Type B pancreatic cell (in vitro differentiated cells): ENCODE measurements at regions not wholly inside any gene's neighbourhood (a gene's known extent, or its start where the extent isn't known, plus 50 kb on each side); places are given as distances from the start of the nearest gene placed in this dataset.
"Not testable (repeated sequence)": the region's sequence is repeated elsewhere in the genome, so short reads cannot be mapped to it uniquely, and the experiment has no call there.

ENCODE experiments used
- DNase-seq: peaks from one replicate; pipeline ENCODE4 v3.0.0; 2021; ENCODE audit warnings: mixed read lengths; ENCODE audit not compliant: unreplicated experiment; ENCODE audit errors: extremely low spot score
- H3K27ac Mint-ChIP-seq: 2 replicates; pipeline ENCODE4 v1.8.0; 2021; ENCODE audit warnings: mild to moderate bottlenecking, mixed read lengths
- H3K27me3 Mint-ChIP-seq: 2 replicates; pipeline ENCODE4 v1.8.0; 2021; ENCODE audit warnings: mixed read lengths
- H3K36me3 Mint-ChIP-seq: 2 replicates; pipeline ENCODE4 v1.8.0; 2021; ENCODE audit warnings: mixed read lengths
- H3K4me1 Mint-ChIP-seq: one replicate; pipeline ENCODE4 v1.8.0; 2021; ENCODE audit warnings: mixed read lengths; ENCODE audit not compliant: unreplicated experiment
- H3K4me3 Mint-ChIP-seq: 2 replicates; pipeline ENCODE4 v1.8.0; 2021; ENCODE audit warnings: mild to moderate bottlenecking, mixed read lengths
- H3K9me3 Mint-ChIP-seq: 2 replicates; pipeline ENCODE4 v1.8.0; 2021; ENCODE audit warnings: mixed read lengths
- TF ChIP-seq, protein P1 (sequence below): fragments of 200-600 bp; sonication (generic); conservative IDR thresholded peaks from 2 replicates; pipeline ENCODE4 v1.5.0; 2021; ENCODE audit warnings: antibody characterized with exemption, mild to moderate bottlenecking

DNA sequence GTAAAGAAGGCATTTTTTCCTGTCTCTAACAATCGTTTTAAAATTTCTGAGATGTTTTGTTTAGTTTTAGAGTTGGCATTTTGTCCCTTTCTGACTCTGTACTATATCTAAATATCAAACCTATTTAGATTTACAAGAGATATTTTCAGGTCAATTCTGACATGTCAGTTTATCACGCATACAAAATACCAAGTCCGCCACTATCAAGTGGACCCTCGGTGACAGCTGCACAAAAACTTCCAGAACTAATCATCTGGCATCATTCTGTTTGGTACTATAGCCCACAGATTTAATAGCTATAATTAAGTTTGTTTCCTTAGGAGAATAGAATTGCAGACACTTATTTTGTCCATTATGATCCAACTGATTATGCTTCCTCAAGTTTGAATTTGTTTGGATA is 1278.2 kb downstream of the CDH12 start:
- Mint-ChIP-seq H3K36me3 (peaks cover 3% of the 10 kb centered on the region), H3K9me3 (no peaks in the 10 kb centered on the region), H3K4me3 (no peak overlapping the region), H3K27me3 (no peaks in the 10 kb centered on the region), H3K4me1 (peaks cover 8% of the 10 kb centered on the region), H3K27ac (no peak overlapping the region)
- no peak for DNase-seq
- TF ChIP-seq, protein P1, sequence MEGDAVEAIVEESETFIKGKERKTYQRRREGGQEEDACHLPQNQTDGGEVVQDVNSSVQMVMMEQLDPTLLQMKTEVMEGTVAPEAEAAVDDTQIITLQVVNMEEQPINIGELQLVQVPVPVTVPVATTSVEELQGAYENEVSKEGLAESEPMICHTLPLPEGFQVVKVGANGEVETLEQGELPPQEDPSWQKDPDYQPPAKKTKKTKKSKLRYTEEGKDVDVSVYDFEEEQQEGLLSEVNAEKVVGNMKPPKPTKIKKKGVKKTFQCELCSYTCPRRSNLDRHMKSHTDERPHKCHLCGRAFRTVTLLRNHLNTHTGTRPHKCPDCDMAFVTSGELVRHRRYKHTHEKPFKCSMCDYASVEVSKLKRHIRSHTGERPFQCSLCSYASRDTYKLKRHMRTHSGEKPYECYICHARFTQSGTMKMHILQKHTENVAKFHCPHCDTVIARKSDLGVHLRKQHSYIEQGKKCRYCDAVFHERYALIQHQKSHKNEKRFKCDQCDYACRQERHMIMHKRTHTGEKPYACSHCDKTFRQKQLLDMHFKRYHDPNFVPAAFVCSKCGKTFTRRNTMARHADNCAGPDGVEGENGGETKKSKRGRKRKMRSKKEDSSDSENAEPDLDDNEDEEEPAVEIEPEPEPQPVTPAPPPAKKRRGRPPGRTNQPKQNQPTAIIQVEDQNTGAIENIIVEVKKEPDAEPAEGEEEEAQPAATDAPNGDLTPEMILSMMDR = no peak

DNA sequence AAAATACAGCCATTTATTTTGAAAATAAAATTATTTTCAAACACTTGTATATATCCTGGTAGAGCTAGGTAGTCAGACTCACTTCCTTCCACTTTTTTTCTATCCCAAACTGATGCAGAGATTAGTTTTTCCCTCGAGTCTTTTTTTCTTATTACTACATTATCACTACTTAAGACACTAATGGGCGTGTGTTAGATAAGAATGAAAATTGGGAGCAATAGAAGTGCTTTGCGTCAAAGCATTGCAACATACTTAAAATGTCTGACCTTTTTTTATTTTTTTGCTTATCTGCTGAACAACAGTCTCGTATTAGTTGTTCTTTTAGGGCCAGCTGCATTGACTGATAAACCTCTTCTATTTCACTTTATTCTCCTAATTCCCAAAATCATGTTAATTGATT is 1278.7 kb downstream of the CDH12 start:
- H3K36me3 Mint-ChIP-seq = peaks cover 2% of the 10 kb centered on the region
- H3K27ac Mint-ChIP-seq = no peak overlapping the region
- H3K9me3 Mint-ChIP-seq = no peaks in the 10 kb centered on the region
- H3K4me3 Mint-ChIP-seq = no peak overlapping the region
- no peak for DNase-seq
- no peaks in the 10 kb centered on the region for H3K27me3 Mint-ChIP-seq
- TF ChIP-seq, protein P1 = no peak
- peaks cover 8% of the 10 kb centered on the region for H3K4me1 Mint-ChIP-seq

DNA sequence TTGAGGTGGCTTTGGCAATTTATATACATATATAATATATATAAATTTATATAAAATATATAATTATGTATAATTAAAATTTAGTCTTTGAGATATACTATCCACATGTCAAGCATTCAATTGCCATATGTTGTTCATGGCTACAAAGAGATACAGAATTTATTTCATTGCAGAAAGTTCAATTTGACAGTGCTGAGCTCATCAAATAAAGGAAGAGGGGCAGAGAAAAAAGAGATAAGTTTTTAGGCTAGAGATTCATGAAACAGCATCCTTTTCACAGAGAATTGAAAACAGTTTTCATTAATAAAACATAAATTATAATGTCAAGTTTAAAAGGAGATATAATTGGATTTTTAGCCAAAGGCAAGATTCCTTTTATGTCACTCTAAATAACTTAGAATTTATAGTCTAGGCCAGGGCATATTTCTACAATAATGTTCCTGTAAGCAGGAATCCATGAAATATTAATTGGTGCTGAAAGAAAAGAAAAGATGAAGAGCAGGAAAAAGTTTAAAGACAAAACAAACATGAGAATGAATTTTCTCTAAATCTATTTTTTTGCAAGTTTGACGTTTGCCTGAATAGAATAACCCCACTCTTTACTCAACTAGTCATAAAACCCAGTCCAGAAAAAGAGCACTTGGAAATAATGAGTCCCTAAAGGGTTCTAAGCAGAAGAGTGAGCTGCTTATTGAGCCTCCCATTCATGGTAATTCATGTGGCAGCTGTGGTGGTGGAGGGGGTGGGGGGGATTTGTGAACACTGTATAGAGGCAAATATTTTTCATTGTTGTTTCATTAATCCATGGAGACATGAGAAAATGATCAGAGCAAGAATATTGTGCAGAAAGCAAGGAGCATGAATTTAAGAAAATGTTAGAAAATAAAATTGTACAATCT is 1279.5 kb downstream of the CDH12 start:
- H3K27me3 Mint-ChIP-seq = no peaks in the 10 kb centered on the region
- TF ChIP-seq, protein P1 = no peak
- peaks cover 8% of the 10 kb centered on the region for H3K4me1 Mint-ChIP-seq
- no peak overlapping the region for H3K27ac Mint-ChIP-seq
- no peaks in the 10 kb centered on the region for H3K9me3 Mint-ChIP-seq
- no peaks in the 10 kb centered on the region for H3K36me3 Mint-ChIP-seq
- H3K4me3 Mint-ChIP-seq = no peak overlapping the region
- no peak for DNase-seq

DNA sequence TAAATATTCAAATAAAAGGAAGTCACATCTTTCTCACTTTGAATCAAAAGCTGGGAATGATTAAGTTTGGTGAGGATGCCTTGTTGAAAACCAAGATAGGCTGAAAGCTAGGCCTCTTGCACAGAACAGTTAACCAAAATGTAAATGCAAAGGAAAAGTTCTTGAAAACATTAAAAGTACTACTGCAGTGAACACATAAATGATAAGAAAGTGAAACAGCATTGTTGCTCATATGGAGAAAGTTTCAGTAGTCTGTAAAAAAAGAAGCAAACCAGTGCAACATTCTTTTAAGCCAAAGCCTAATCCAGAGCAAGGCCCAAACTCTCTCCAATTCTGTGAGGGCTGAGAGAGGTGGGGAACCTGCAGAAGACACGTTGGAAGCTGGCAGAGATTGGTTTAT is 1281.9 kb downstream of the CDH12 start:
- not testable (repeated sequence) for H3K36me3 Mint-ChIP-seq, H3K4me1 Mint-ChIP-seq, DNase-seq, H3K27me3 Mint-ChIP-seq, H3K9me3 Mint-ChIP-seq, H3K27ac Mint-ChIP-seq, H3K4me3 Mint-ChIP-seq

DNA sequence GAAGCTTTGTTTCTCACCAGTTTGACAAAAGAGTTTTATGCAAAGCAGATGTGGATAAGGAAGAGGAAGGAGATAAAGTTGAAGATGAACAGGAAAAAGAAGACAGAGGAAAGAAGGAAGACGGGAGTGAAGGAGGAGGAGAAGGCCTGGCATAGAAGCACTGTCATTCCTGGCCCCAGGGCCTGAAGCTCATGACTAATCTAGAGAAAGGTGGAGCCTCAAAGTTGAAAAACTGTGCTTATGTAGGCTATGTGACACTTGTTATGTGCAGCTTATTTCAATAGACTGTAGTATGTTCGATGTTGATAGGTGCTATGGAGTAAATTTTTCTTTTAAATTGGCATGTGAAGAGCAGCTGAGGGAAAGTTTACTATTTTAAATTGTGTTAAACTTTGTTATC is 1294.0 kb downstream of the CDH12 start:
- not testable (repeated sequence) for H3K27me3 Mint-ChIP-seq, H3K9me3 Mint-ChIP-seq, DNase-seq, H3K4me3 Mint-ChIP-seq, H3K27ac Mint-ChIP-seq, H3K4me1 Mint-ChIP-seq, H3K36me3 Mint-ChIP-seq

DNA sequence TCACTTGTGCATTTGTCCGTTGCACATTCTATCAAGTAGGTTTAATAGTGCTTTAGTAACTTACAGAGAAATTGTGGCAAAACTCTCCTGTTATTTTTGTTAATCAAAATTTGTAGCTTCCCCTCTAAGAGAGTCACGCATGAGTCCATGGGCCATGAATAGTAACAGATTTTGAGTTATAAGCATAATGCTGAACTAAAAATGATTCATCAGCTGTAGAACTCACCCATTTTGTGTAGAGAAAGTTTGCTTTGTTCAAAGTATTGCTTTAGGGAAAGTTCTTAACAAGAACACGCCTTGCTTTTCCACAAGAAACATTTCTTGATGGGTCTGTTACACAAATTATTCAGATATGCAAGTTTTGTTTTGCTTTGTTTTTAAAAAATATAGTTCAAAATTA is 1300.9 kb downstream of the CDH12 start:
- H3K36me3 Mint-ChIP-seq, H3K4me1 Mint-ChIP-seq, H3K4me3 Mint-ChIP-seq, H3K27ac Mint-ChIP-seq, H3K27me3 Mint-ChIP-seq, H3K9me3 Mint-ChIP-seq, DNase-seq: not testable (repeated sequence)

DNA sequence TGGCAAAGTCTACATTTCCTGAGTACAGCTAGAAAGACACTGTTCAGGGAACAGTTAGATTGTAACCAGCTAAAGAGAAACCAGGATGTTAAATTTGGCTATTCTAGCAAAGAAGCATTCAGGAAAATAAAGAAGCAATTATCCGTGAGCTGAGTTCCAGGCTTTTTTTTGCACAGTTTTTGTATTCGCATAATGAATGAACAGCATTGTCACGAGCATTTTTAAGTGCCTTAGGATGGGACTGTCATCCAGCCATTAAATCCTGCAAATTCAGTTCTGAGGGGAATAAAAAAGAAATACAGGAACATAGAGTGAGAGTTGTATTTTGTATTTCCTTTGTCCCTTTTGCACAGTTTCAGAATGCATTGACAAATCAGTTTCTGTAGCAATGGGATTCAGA is 1302.2 kb downstream of the CDH12 start:
- not testable (repeated sequence) for H3K27ac Mint-ChIP-seq, H3K36me3 Mint-ChIP-seq, H3K9me3 Mint-ChIP-seq, H3K4me3 Mint-ChIP-seq, H3K4me1 Mint-ChIP-seq, H3K27me3 Mint-ChIP-seq, DNase-seq

DNA sequence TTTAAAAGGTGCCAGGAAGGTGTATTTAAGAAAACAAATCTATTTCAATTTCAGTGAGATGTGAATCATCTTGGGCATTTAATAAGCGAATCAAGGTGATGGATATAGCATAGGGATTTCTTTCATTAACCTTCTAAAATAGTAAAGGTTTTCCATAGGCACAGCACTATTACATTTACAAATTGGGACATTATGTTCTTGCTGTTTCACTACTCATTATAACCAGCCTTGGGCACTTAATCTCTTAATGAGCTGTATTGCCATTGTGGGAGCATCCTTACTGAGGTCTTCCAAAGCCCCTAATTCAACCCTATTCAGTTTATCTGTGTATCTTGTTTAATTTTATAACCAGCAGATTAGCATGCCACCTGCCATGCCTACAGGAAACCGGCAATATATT is 1305.5 kb downstream of the CDH12 start:
- H3K27ac Mint-ChIP-seq, H3K9me3 Mint-ChIP-seq, H3K4me1 Mint-ChIP-seq, H3K4me3 Mint-ChIP-seq, H3K27me3 Mint-ChIP-seq, H3K36me3 Mint-ChIP-seq, DNase-seq: not testable (repeated sequence)

DNA sequence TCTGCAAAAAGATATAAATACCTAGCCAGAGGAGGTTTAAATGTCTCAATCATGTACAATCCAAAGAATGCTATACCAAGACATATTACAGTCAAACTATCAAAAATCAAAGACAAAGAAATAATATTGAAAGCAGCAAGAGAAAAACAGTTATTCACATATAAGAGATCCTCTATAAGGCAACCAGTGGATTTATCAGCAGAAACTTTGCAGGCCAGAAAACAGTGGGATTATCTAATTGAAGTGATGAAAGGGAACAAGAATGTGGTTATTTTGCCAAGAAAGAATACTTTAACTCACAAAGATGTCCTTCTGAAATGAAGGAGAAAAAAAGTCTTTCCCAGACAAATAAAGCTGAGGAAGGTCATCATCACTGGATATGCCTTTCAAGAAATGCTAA is 1318.0 kb downstream of the CDH12 start:
- not testable (repeated sequence) for H3K36me3 Mint-ChIP-seq, H3K4me3 Mint-ChIP-seq, H3K9me3 Mint-ChIP-seq, H3K27me3 Mint-ChIP-seq, DNase-seq, H3K27ac Mint-ChIP-seq, H3K4me1 Mint-ChIP-seq

DNA sequence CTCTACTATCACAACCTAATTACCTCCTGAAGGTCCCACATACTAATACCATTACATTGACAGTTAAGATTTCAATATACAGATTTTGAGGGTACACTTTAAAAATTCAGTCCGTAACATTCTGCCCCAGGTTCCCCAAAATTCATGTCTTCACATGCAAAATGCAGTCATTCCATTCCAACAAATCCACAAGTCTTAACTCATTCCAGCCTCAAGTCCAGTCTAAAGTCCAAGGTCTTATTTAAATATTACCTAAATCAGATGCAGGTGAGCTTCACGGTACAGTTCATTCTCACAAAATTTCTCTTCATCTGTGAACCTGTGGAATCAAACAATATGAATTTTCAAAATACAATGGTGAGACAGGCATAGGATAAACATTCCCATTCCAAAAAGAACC is 1332.0 kb downstream of the CDH12 start:
- DNase-seq, H3K9me3 Mint-ChIP-seq, H3K4me1 Mint-ChIP-seq, H3K27me3 Mint-ChIP-seq, H3K4me3 Mint-ChIP-seq, H3K36me3 Mint-ChIP-seq, H3K27ac Mint-ChIP-seq: not testable (repeated sequence)

DNA sequence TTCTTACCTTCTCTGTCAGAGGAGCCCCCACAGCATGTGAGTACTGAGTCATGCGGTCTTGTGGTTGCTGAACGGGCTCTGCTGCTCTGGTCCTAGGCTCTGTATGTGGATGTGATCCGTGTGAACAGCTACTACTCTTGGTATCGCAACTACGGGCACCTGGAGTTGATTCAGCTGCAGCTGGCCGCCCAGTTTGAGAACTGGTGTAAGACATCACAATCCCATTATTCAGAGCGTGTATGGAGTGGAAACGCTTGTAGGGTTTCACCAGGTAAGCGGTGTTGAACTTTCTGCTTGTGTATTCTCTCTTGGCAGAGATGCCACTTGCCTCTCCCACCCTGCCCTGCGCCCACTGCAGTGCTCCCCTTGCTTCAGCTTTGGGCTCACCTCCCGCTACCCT is 1356.2 kb downstream of the CDH12 start:
- not testable (repeated sequence) for H3K27ac Mint-ChIP-seq, DNase-seq, H3K27me3 Mint-ChIP-seq, H3K9me3 Mint-ChIP-seq, H3K36me3 Mint-ChIP-seq, H3K4me3 Mint-ChIP-seq, H3K4me1 Mint-ChIP-seq
